KBM-7 (cell line): ENCODE measurements at regions not wholly inside any gene's neighbourhood (a gene's known extent, or its start where the extent isn't known, plus 50 kb on each side); places are given as distances from the start of the nearest gene placed in this dataset.

Source experiments
- DNase-seq: peaks from one replicate; pipeline ENCODE4 v3.0.0-alpha.2; 2015
- in situ Hi-C: fragments of 300-500 bp; cut with MboI; formaldehyde crosslinking; loops from 2 replicates; pipeline ENCODE4 v1.14.3; 2020; ENCODE audit warnings: low sequenced_read_pairs, low pct_unique_long_range_greater_than_20kb, mixed read lengths

DNA sequence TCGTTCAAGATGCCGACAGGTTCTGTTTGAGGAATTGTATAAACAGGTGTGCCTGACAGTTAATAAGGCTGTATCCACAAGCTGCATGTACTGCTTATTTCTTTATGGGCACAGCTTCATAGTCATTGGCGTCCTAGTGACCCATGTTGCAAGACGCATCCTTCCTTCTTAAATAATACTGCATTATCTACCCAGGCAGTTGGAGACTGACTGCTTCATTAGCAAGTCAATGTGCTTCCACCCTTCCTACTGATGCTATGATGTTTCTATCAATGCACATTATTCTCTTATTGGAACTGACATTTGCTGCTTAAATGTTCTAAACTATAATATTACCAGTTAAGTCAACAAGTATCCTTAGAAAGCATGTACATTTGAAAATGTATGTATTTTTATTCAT lies 950.0 kb upstream of the MIR17HG start:
- in situ Hi-C loops, result no loop called here
- no peak for DNase-seq

DNA sequence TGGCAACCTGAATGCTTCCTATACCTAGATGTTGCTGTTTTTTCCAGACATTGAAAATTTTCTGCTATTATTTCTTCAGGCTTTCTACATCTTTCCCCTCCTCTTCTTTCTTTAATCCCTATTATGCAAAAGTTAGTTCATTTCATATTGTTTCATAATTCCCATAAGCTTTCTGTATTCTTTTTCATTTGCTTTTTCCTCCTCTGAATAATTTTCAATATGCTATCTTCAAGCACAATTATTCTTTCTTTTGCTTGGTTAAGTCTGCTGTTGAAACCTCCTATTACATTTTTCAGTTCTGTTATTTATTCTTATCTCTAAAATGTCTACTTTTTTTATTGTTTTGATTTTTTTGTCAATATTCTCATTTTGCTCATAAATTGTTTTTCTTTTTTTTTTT lies 947.1 kb upstream of the MIR17HG start:
- in situ Hi-C loops, result no loop called here

DNA sequence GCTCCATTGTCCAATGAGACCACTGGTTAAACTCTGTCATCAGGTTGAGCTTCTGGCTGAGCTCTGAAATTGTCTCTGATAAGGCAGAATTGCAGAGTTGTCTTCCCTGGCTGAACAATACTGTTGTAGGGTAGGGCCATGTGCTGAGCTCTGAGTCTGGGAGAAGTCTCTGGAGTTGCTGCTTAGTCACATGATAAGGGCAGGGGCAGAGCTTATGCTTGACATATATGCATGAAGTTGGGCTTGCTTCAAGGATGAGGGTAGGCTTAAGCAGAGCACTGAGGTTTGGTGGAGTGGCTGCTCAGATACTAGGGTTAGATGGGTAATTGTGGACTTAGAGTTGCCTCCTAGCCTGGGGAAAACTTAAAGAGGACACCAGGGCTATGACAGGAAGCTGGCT lies 946.3 kb upstream of the MIR17HG start:
- no peak for DNase-seq
- in situ Hi-C loops, result no loop called here

More for the DNA sequence above, 947.1 kb upstream of the MIR17HG start:
- DNase-seq, result no peak

DNA sequence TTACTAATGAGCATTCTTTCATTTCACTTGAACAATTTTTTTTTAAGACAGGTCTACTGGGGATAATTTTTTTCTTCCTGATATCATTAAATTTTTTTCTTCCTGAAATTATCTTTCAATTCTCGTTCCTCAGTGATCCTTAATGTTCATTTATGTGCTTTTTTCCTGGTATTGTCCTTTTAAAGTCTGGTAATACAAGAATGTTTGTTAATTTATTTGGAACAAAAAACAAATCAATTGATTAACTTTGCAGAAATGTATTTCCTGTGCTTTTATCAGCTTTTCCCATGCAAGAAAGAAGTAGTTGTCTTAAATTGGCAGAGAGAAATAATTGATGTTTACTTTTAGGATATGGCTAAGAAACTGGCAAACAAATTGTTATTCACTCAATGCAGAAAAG lies 945.4 kb upstream of the MIR17HG start:
- in situ Hi-C loops, result no loop called here
- DNase-seq, result no peak

DNA sequence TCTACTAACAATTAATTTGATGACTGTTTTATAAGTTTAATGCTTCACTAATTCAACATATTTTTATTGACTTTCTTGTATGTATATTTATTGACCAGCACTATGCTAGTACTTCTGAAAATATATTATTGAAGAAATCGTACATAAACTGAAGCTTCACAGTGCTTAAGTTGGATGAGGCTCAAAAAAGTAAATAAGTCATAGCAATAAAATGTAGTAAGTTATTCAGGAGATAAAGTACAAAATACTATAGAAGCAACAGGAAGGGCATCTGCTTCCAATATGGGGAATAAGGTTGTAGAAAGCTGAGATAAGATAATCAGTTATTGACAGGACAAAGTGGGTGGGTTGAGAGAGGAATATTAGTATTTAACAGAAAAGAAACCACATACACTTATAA lies 944.9 kb upstream of the MIR17HG start:
- DNase-seq, result no peak
- in situ Hi-C loops, result no loop called here

DNA sequence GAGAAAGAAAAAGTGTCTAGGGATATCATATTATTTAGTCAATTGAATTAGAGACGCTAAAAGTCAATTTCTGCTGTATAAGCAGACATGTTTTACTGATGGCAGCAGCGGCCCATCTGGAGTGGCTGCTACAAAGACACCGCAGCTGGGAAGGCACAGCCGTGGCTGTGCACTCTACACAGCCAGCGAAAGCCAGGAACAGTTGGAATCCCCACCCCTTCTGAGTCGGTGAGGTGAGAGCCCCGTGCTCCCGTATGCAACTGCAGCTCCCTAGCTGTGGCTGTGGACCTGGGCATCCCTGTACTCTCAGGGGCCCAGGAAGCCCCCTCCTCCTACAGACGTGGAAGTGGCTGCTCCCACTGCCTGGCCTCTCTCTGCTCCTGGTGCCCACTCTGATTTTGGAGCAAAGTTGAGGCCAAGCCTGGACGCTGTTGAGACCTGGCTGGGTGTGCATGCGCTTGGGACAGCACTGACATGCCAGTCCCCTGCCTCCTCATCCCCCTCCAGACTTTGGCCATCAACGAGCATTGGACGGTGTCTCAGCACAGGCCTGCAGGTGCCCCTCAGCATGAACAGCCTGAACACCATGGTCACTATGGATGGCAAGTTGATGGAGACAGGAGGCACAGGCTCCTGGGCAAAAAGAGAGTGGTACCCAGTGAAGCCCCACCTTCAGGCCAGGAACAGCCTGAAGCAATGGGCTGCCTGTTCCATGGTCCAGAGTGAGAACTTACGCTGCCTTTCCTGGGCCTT lies 944.0 kb upstream of the MIR17HG start:
- DNase-seq, result no peak
- in situ Hi-C loops, result no loop called here

DNA sequence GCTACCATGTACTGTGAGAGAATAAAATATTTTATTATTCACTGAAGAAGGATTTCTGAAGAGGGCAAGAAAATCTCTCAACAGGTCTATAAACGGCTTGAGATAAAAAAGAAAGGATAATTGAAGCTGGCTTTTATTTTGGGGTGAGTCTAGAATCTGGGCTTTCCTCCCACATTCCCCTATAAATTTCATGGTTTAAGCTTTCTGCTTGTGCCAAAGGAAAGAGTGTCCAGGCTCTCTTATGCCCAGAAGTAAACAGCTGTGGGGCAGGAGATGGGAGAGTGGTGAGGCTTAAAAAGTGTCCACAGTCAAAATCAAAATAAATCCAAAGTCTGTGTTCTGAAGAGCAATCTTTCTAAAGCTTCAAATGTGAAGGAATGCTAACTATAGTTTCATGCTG lies 942.2 kb upstream of the MIR17HG start:
- in situ Hi-C loops, result no loop called here
- no peak for DNase-seq

DNA sequence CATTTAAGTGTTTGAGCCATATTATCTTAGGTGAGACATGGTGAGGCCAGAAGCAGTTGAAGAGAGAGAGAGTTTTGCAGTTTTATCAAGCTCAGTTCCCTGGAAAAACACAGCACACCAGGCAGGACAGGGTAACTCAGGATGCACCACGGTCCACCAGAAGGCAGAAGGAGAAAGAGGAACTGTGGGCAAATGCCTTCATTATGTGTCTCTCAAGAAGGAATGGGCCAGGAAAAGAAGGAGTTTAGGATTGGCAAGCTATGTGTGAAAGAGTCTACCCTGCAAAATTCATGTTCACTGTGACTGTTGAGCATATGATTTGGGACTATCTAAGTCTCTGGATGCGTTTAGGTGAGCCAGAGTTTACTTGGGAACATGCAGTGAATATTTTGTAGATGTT lies 934.5 kb upstream of the MIR17HG start:
- in situ Hi-C loops, result no loop called here
- no peak for DNase-seq

DNA sequence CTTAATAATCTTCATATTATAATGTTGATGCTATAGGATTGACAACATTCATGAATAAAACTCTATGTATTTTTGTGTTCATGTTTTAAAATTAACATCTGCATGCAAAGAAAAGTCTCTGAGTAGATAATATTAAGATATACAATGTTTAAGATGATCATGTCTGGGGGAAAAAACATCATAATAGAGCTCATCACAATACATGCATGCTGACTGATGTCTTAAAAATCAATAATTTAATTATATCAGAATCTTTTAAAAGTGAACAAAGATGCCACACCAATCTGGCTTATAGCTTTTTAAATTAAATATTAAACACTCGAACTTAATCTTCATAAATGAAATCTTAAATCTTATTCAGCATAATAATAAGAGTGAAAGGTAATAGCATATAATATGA lies 933.9 kb upstream of the MIR17HG start:
- no peak for DNase-seq
- in situ Hi-C loops, result no loop called here

DNA sequence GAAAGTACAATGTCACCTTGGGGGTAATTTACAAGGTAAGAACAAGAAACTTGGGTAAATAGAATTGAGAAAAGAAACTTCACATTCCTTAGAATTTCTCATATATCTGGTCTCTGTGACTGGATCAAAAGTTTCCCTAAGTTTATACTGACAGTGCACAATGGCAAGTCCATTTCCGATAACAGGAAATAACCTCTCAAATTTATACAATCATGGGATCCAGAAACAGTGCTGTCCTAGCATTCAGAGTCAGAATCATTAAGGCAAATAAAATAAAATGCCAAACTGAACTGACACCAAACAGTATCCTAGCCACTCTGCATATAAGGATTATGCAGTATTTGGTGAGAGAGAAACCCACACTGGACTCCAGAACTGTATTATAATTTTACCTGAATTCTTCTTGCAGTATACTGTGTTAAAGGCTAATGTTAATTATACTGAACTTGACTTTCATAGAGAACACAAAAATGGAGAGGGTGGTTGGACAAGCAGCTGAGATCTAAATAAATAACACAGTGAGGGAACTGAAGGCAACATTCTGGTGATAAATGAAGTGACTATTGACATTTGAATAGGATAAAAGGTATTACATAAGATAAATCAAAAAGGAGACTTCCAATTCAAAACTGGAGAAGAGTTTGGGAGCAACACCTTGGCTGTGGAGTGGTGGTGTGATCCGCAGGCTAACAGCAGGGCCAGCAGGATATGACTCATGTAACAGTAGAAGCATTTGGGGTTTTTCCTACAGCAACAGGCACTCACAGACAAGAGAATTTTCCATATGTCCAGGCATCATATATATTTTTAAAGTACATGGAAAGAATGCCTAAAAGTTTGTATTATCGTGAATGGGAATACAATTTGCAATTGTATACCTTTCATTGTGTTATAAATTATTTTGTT lies 932.5 kb upstream of the MIR17HG start:
- in situ Hi-C loops, result no loop called here
- no peak for DNase-seq

DNA sequence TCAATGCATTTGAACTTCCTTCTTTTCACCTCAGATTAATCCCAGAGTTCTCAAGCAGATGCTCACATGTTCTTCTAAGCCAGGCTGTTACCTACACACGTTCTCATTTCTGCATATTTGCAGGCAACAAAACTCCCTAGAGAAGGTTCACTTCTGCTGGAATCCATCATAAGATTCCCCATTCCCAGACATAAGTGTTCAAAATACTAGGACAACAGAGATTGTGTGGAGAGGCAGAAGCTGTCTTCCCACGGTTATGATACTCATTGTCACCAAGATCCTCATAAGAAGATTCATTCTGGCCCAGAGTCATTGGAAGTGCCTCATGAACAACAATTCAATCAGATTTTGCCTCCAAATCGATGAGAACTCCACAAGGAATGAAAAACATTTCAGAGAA lies 931.6 kb upstream of the MIR17HG start:
- in situ Hi-C loops, result no loop called here
- DNase-seq, result no peak

DNA sequence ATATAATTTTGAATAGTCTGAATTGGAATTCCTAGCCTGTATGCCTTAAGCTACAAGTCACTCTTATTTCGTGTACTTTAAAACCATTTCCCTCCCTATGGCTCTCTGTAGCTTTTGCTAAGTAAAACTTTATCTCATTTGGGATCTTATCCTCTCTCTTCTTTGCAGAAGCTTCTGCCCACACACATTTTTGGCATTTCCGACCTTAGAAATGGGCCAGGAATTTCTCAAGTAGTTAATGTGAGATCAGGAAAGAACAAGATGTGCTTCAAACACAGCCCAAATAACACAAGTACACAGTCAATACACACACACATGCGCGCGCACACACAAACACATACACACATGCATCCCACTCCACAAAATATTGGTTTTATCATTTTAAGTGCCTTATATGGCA lies 931.0 kb upstream of the MIR17HG start:
- DNase-seq, result no peak
- in situ Hi-C loops, result no loop called here

DNA sequence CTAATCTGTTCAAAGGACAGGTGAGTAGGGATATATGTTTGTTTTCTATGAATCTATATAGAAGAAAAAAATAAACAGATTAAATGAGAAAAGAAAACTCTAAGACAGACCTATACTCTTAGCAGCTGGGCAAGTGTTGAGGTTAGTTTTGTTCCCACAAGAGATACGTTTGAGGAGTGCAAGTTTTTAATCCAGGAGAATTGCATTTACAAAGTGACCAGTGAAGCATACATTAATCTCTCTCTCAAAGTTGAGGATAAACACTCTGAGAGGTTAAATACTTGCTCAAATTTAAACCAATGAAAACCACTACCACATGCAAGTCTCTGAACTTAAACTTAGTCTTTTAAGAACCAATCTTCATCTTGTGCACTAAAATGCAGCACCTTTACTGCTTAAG lies 930.5 kb upstream of the MIR17HG start:
- DNase-seq, result no peak

DNA sequence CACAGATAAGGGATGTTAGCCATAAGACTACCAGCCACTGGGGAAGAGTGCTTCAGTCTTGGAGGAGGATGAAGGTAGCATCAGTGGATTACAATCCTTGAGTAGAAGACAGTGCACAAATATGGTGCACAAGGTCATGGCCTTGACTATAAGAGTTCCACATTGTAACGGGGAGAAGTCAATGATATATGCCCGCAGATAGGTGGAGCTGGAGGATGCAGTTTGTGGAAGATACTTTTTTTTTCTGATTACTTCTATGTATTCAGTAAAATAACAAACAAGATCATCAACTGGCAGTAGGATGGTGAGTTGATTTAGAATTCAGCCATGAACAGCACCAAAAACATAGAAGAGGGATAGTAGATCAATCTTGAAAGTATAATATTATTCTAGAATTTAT lies 926.8 kb upstream of the MIR17HG start:
- in situ Hi-C loops, result no loop called here
- DNase-seq, result no peak

More for the DNA sequence above, 930.5 kb upstream of the MIR17HG start:
- in situ Hi-C loops, result no loop called here

DNA sequence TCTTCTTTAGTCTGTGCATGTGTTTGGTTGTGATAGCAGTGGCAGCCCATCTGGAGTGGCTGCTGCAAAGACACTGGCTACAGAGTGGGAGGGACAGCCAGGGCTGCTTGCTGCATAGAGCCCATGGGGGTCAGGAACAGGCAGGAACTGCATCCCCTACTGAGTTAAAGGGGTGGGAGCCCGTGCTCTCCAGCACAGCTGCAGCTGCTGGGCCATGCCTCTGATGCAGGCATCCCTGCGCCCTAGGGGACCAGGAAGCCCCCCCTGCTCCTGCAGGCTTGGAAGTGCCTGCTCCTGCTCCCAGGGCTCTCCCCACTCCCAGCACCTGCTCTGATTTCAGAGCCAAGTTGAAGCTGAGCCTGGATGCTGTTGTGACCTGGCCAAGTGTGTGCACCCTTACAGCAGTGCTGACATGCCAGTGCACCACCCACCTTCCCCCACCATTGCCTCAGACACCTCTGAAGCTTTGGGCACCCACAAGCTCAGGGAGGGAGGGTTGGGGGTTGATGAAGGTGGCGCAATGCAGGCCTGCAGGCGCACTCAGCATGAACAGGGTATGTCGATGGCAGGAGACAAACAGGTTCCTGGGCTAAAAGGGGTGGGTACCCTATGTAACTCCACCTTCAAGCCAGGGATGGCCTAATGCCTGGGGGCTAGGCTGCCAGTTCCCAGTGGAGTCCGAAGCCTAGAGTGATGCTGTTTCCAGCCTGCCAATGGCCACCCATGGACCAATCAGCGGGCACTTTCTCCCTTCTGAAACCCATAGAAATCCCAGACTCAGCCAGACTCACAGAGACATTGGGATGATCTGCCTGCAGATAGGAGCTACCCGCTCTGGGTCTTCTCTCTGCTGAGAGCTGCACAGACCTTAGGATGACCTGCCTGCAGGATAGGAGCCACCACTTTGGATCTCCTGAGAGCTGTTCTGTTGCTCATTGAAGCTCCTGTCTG lies 919.9 kb upstream of the MIR17HG start:
- in situ Hi-C loops, result no loop called here
- no peak for DNase-seq

DNA sequence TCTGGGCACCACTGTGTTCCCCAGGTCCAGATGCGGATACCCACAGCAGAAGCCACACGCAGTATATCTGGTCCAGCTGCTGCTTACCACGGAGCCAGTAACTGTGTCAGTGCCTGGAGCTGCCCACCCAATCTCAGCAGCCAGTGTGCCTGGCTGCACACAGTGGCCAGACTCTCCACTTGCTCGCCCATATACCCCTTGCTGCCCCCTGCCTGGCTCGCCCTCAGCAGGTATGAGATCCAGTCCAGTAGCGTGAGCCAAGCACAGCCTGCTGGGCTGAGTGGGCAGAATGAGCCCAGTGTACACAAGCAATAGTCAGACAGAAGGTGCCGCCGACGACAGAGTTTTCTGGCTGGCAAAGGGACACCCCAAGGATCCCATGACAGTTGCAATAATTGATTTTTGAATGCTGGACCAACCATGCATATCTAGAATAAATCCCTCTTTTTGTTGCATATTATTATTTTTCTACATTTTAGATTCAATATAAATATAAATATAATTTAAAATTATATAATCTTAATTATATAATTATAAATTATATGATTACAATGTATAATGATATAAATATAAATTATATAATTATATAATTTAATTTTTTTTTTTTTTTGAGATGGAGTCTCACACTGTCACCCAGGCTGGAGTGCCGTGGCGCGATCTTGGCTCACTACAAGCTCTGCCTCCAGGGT lies 918.8 kb upstream of the MIR17HG start:
- in situ Hi-C loops, result no loop called here
- DNase-seq, result no peak

DNA sequence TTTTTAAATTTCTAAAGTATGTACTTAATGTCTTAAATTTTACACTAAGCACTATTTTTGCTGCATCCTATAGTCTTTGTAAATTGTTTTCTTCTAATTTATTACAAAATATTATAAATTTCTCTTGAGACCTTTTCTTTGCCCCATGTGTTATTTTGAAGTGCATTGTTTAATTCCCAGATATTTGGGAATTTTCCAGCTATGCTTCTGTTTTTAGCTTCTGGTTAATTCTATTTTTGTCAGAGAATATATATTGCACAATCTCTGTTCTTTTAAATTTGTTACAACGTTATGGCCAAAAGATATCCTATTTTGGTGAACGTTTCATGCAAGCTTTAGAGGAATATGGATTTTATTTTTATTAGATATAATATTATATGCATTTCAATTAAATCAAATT lies 917.4 kb upstream of the MIR17HG start:
- no peak for DNase-seq
- in situ Hi-C loops, result no loop called here

DNA sequence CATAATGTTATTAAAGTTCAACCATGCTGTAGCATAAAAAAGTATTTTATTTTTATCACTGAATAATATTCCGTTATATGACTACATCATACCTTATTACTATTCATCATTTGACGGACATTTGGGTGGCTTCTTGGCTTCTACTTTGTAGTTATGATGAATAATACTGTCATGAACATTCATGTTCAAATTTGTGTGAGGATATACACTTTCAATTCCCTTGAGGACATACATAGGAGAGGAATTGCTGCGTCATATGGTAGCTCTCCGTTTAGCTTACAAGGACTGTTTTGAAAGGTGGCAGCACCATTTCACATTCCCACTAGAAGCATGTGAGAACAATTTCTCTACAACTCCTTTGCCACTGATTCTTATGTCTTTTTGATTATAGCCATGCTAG lies 910.8 kb upstream of the MIR17HG start:
- in situ Hi-C loops, result no loop called here
- DNase-seq, result no peak

DNA sequence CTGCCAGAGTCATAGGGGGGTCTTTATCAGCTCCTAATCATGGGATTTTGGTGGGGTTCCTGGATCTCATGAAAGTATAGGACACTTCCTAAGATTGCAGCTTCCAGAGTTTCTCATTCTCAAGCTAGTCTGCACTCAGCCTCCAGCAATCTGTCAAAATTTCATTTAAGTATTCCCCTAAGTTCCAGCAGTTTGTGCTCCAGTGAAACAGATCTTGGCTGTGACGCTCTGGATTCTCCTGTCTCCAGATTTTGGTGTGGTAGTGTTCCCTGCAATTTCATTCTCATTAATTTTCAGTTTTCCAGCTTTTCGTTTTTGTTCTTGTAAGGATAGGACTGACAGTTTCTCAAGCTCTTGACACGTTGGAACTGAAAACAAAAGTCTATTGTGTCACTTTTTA lies 908.9 kb upstream of the MIR17HG start:
- in situ Hi-C loops, result no loop called here
- DNase-seq, result no peak
